HG02763 (cell line): ENCODE measurements at regions not wholly inside any gene's neighbourhood (a gene's known extent, or its start where the extent isn't known, plus 50 kb on each side); places are given as distances from the start of the nearest gene placed in this dataset.
"Not testable (repeated sequence)": the region's sequence is repeated elsewhere in the genome, so short reads cannot be mapped to it uniquely, and the experiment has no call there.

ENCODE experiments used
- ATAC-seq: cut with Tn5 transposase; IDR thresholded peaks from one replicate; pipeline ENCODE4 v1.9.1; 2021; ENCODE audit warnings: mild to moderate bottlenecking, moderate library complexity; ENCODE audit not compliant: unreplicated experiment

- no peak for ATAC-seq
Observed at GRCh38 chr13:57899096-57899495, 267.6 kb downstream of the PCDH17 start.

DNA sequence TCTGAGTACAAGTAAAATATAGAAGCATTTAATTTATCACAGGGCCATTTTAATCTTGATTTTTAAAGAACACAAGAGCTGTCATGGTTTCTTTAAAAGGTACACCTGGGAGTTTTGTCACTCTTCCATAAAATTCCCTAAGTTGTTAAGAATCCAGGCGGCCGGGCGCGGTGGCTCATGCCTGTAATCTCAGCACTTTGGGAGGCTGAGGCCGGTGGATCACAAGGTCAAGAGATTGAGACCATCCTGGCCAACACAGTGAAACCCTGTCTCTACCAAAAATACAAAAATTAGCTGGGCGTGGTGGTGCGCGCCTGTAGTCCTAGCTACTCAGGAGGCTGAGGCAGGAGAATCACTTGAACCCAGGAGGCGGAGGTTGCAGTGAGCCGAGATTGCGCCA is 278.3 kb downstream of the PCDH17 start:
- ATAC-seq: not testable (repeated sequence)

- ATAC-seq: no peak
Observed at GRCh38 chr13:57918086-57918485, 286.5 kb downstream of the PCDH17 start.

- no peak for ATAC-seq
Observed at GRCh38 chr13:57918913-57919312, 287.4 kb downstream of the PCDH17 start.

GRCh38 chr13:57925250-57925649 is 293.7 kb downstream of the PCDH17 start:
- ATAC-seq: no peak

GRCh38 chr13:57925751-57926150 is 294.2 kb downstream of the PCDH17 start:
- no peak for ATAC-seq

DNA sequence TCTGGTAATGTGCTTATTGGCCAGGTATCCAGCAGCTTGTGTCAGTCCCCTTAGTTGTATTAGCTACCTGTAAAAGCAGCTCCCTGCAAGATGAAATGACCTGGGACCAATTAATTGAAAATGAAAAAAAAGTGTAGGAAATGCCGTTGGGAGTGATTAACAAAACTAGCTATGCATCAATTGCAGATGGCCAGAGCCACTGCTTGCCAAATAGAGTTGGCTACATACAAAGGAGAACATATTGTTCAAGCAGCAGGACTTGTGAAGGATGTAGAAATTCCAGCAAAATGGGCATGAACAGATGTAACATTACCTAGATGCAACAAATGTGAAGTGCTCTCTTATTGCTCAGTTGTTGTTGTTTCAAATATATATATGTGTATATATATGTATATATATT is 300.5 kb downstream of the PCDH17 start:
- no peak for ATAC-seq

DNA sequence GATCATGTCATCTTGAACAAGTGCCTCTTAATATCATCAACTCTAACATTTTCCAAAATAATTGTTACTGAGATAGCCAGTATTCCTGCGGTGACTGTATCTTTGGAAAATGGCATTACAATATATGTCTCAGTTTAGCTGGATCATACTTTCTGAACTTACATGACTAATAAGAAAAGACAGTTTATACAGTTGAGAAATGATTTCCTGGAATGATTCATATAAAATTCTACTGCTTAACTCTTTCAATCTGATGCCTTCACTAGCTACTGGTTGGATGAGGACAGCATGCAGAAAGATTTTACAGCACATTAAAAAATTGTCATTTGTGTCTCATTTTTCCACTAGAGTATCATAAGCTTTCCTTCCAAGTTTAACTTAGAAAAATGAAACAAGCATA is 302.1 kb downstream of the PCDH17 start:
- ATAC-seq: no peak

- no peak for ATAC-seq
Observed at GRCh38 chr13:57935965-57936364, 304.4 kb downstream of the PCDH17 start.

- ATAC-seq: peak; percentile 74
Observed at GRCh38 chr13:57946361-57946760, 314.8 kb downstream of the PCDH17 start.

DNA sequence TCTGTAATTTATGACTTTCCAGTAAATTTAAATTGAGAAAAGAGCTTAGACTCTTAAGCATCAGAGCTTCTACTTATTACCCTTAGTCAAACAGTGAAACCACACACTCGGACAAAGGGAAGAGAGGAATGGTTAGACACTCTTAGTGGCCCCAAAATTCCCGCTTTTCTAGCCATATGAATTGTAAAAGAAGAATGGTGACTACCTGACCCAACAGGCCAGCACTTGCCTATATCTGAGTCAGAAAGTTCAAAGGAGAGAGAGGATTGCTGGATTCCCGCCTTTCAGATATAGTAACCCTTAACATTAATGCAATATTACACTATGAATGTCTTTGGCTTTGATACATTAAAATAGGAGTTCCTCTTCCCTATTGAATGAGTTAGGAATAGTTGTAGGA is 317.3 kb downstream of the PCDH17 start:
- ATAC-seq: no peak

- ATAC-seq: no peak
Observed at GRCh38 chr13:57969951-57970350, 338.4 kb downstream of the PCDH17 start.

GRCh38 chr13:57970404-57970803 is 338.9 kb downstream of the PCDH17 start:
- ATAC-seq: no peak

GRCh38 chr13:57982782-57983181 is 351.2 kb downstream of the PCDH17 start:
- no peak for ATAC-seq

DNA sequence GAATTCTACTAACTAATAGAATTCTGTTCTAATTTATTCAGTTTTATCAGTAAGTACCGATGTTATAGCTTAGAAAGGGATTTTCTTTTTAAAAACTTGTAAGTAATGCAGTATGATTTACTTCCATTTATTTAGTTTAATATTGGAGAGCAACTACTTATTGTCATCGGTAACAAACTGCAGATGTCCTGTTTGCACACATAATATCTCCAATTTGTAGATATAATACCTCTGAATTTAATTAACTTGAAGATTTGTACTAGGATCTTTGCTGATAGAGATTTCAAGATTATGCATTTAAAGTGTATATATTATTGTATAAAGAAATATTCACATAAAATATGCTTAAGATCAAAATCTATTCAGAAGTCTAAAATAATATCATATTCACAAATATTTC is 356.7 kb downstream of the PCDH17 start:
- ATAC-seq: no peak

DNA sequence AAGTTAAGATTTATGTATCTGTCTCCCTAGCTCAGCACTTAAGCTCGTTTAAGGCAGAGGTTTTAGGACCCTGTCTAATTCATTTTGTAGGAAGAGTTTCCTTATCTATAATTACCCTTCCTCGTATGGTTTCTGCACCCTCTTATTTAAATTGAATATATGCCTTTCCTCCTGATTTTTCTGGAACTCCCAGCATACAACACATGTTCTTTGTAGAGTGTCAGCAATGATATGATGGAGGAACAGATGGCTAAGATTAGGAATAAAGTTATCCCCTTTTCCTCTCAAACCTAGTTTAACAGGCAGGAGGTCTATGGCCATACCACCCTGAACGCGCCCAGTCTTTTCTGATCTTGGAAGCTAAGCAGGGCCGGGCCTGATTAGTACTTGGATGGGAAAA is 359.5 kb downstream of the PCDH17 start:
- no peak for ATAC-seq

DNA sequence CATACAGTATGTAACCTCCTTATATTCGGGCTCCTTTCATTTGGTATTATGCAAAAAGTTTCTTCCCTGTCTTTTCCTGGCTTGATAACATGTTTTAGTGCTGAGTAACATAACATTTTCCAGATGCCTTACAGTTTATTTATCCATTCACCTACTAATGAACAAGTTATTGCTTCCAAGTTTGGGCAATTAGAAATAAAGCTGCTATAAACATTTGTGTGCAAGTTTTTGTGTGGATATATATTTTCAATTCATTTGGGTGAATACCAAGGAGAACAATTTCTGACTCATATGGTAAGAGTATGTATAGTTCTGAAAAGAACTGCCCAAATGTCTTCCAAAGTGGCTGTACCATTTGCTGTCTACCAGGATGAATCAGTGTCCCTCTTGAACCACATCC is 360.9 kb downstream of the PCDH17 start:
- ATAC-seq: no peak

GRCh38 chr13:57996717-57997116 is 365.2 kb downstream of the PCDH17 start:
- no peak for ATAC-seq

- no peak for ATAC-seq
Observed at GRCh38 chr13:58004751-58005150, 373.2 kb downstream of the PCDH17 start.

DNA sequence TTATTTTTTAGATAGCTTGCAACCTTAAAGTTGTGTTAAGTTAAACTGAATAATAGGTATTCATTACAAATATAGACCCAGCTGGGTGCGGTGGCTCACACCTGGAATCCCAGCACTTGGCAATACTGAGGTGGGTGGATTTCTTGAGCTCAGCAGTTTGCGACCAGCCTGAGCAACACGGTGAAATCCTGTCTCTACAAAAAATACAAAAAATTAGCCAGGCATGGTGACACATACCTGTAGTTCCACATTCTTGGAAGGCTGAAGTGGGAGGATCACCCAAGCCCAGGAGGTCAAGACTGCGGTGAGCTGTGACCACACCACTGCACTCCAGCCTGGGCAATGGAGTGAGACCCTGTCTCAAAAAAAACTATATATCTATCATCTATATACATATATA is 386.5 kb downstream of the PCDH17 start:
- no peak for ATAC-seq

GRCh38 chr13:58018865-58019264 is 387.3 kb downstream of the PCDH17 start:
- no peak for ATAC-seq

- ATAC-seq: no peak
Observed at GRCh38 chr13:58024103-58024502, 392.6 kb downstream of the PCDH17 start.

DNA sequence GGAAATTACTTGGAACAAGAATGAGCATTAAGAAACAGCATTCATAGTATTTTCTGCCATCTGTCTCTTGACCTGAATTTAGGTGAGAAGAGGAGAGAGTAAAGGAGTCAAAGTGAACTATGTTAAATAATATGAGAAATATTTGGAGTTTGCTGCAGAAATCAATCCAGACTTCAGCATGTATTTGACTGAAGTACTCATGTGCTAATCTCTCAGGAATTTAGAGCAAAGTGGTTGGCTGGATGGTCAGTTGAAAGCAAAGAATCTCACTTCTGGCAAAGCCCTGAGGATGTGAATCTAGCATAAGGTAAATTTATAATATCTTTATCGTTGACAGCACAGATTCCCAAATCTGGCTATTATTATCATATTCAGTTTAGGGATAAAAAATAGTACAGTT is 394.3 kb downstream of the PCDH17 start:
- no peak for ATAC-seq
